ENCODE measurements at regions not wholly inside any gene's neighbourhood (a gene's known extent, or its start where the extent isn't known, plus 50 kb on each side); places are given as distances from the start of the nearest gene placed in this dataset.

GRCh38 chr20:34165018-34165619 is 53.1 kb upstream of the EIF2S2 start:
- H3K27ac Mint-ChIP-seq = no peak overlapping the region
- DNase-seq = no peak

GRCh38 chr20:34171640-34172039 is 59.6 kb upstream of the EIF2S2 start:
- TF ChIP-seq CTCF (IDR thresholded peaks at IDR 0.05) = no peak
- Histone ChIP-seq H3K27ac (ENCODE audit: low read depth in 1 of 2, low read length in 2 of 2) (no peak overlapping the region), H3K27me3 (ENCODE audit: control insufficient read depth in 2 of 2, insufficient read depth in 2 of 2, low read length in 2 of 2) (no peaks in the 10 kb centered on the region), H3K79me2 (ENCODE audit: insufficient read depth, low read length) (no peaks in the 10 kb centered on the region), H3K4me2 (replicated peaks; ENCODE audit: extremely low read depth, low read length, poor library complexity, severe bottlenecking) (no peak overlapping the region), H4K20me1 (ENCODE audit: insufficient read depth, low read length) (no peaks in the 10 kb centered on the region), H3K36me3 (replicated peaks in 1 of 2; ENCODE audit: control insufficient read depth in 1 of 2, insufficient read depth in 2 of 2, low read length in 2 of 2) (no peaks in the 10 kb centered on the region), H3K4me1 (ENCODE audit: control insufficient read depth in 1 of 2, insufficient read depth in 2 of 2, low read length in 2 of 2) (no peaks in the 10 kb centered on the region), H3K4me3 (replicated peaks in 1 of 3; ENCODE audit: low read depth in 2 of 3, low read length in 3 of 3) (no peak overlapping the region), H3K9me3 (replicated peaks in 1 of 2; ENCODE audit: control insufficient read depth in 1 of 2, insufficient read depth in 1 of 2, low read length in 2 of 2) (no peaks in the 10 kb centered on the region), H2AFZ (ENCODE audit: insufficient read depth, low read depth, low read length, poor library complexity, severe bottlenecking) (no peak overlapping the region), H3K9ac (ENCODE audit: insufficient read depth, low read length, poor library complexity, severe bottlenecking) (no peak overlapping the region)
- Mint-ChIP-seq H3K9me3 (no peaks in the 10 kb centered on the region), H3K4me1 (no peaks in the 10 kb centered on the region), H3K27ac (no peak overlapping the region), H3K36me3 (no peaks in the 10 kb centered on the region), H3K4me3 (no peak overlapping the region), H3K27me3 (ENCODE audit: low read depth in 3 of 3) (peaks cover 0 to 3% (median 0%) of the 10 kb centered on the region in 3 donors)
- intact Hi-C loops (cut with micrococcal nuclease) = no loop called here
- no peak for DNase-seq
- 90% methylated on average over 3 of the region's 4 CpGs for WGBS (ENCODE audit: insufficient coverage)

More at GRCh38 chr20:34165018-34165619, 53.1 kb upstream of the EIF2S2 start:
- H3K4me2 ChIP-seq (replicated peaks; ENCODE audit: extremely low read depth, low read length, poor library complexity, severe bottlenecking) = no peak overlapping the region
- H3K9me3 ChIP-seq (replicated peaks in 1 of 2; ENCODE audit: control insufficient read depth in 1 of 2, insufficient read depth in 1 of 2, low read length in 2 of 2) = no peaks in the 10 kb centered on the region
- Mint-ChIP-seq H3K4me1 (peaks cover 9% of the 10 kb centered on the region), H3K36me3 (no peaks in the 10 kb centered on the region), H3K9me3 (peaks cover 0 to 4% (median 0%) of the 10 kb centered on the region in 7 donors), H3K4me3 (no peak overlapping the region), H3K27me3 (ENCODE audit: low read depth in 3 of 3) (peaks cover 0 to 5% (median 3%) of the 10 kb centered on the region in 3 donors)
- no peak for TF ChIP-seq CTCF (IDR thresholded peaks at IDR 0.05)
- no peak overlapping the region for H3K9ac ChIP-seq (ENCODE audit: insufficient read depth, low read length, poor library complexity, severe bottlenecking)
- no peaks in the 10 kb centered on the region for H3K27me3 ChIP-seq (ENCODE audit: control insufficient read depth in 2 of 2, insufficient read depth in 2 of 2, low read length in 2 of 2)
- intact Hi-C loops (cut with micrococcal nuclease) = no loop called here
- WGBS (ENCODE audit: insufficient coverage) = 0% methylated on average over 1 of the region's 2 CpGs
- H3K27ac ChIP-seq (ENCODE audit: low read depth in 1 of 2, low read length in 2 of 2) = no peak overlapping the region
- H3K36me3 ChIP-seq (replicated peaks in 1 of 2; ENCODE audit: control insufficient read depth in 1 of 2, insufficient read depth in 2 of 2, low read length in 2 of 2) = no peaks in the 10 kb centered on the region
- H3K79me2 ChIP-seq (ENCODE audit: insufficient read depth, low read length) = no peaks in the 10 kb centered on the region
- H3K4me3 ChIP-seq (replicated peaks in 1 of 3; ENCODE audit: low read depth in 2 of 3, low read length in 3 of 3) = no peak overlapping the region
- H2AFZ ChIP-seq (ENCODE audit: insufficient read depth, low read depth, low read length, poor library complexity, severe bottlenecking) = no peak overlapping the region
- peaks cover 5% of the 10 kb centered on the region in 2 donors for H3K4me1 ChIP-seq (ENCODE audit: control insufficient read depth in 1 of 2, insufficient read depth in 2 of 2, low read length in 2 of 2)
- no peaks in the 10 kb centered on the region for H4K20me1 ChIP-seq (ENCODE audit: insufficient read depth, low read length)

Data from CD14-positive monocyte (primary cell).